ENCODE measurements at regions not wholly inside any gene's neighbourhood (a gene's known extent, or its start where the extent isn't known, plus 50 kb on each side); places are given as distances from the start of the nearest gene placed in this dataset.

GRCh38 chr3:118534519-118534918 lies 500.1 kb downstream of the IGSF11 start:
- TF ChIP-seq CTCF (IDR thresholded peaks at IDR 0.05), result no peak
- TF ChIP-seq POLR2A (IDR thresholded peaks at IDR 0.05), result no peak

Data from lower leg skin (tissue), 3 donors.